ENCODE measurements at regions not wholly inside any gene's neighbourhood (a gene's known extent, or its start where the extent isn't known, plus 50 kb on each side); places are given as distances from the start of the nearest gene placed in this dataset.
A peak's percentile ranks its signal among the peaks of the same experiment; 100 is the strongest.

DNA sequence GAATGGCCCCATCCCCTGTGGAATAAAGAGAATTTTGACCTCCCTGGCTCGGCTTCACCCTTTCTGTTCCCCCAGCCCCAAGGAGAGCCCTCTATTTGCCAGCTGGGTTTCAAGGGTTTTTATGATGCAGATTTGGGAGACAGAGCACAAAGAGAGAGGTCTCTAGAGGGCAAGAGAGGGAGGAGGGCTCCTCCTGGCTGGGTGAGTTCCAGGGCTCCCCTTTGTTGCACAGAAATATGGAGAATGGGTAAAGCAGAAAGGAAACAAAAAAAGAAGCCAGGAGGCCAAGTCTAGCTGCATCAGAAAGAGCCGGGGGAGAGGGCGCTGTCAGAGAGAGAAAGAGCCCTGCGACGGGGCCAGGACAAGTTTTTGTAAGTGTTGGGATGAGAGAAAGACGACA, 319.6 kb upstream of the RTL1 start:
- H3K4me1 ChIP-seq (ENCODE audit: insufficient read depth, low read length) = no peaks in the 10 kb centered on the region
- Mint-ChIP-seq H3K4me3 (no peak overlapping the region), H3K27me3 (peaks cover 5% of the 10 kb centered on the region), H3K9me3 (no peaks in the 10 kb centered on the region), H3K27ac (no peak overlapping the region), H3K36me3 (ENCODE audit: low read depth) (no peaks in the 10 kb centered on the region), H3K4me1 (ENCODE audit: low read depth) (no peaks in the 10 kb centered on the region)
- ChIA-PET CTCF (no interaction called here), POLR2A (no interaction called here)
- ATAC-seq (ENCODE audit: poor library complexity) = no peak
- TF ChIP-seq, protein P1, sequence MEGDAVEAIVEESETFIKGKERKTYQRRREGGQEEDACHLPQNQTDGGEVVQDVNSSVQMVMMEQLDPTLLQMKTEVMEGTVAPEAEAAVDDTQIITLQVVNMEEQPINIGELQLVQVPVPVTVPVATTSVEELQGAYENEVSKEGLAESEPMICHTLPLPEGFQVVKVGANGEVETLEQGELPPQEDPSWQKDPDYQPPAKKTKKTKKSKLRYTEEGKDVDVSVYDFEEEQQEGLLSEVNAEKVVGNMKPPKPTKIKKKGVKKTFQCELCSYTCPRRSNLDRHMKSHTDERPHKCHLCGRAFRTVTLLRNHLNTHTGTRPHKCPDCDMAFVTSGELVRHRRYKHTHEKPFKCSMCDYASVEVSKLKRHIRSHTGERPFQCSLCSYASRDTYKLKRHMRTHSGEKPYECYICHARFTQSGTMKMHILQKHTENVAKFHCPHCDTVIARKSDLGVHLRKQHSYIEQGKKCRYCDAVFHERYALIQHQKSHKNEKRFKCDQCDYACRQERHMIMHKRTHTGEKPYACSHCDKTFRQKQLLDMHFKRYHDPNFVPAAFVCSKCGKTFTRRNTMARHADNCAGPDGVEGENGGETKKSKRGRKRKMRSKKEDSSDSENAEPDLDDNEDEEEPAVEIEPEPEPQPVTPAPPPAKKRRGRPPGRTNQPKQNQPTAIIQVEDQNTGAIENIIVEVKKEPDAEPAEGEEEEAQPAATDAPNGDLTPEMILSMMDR (IDR thresholded peaks at IDR 0.05) = no peak
- H3K36me3 ChIP-seq (ENCODE audit: insufficient read depth, low read length) = no peaks in the 10 kb centered on the region
- peaks cover 0 to 23% of the 10 kb centered on the region in 2 experiments for H3K9me3 ChIP-seq (ENCODE audit: control insufficient read depth in 1 of 2, insufficient read depth in 1 of 2, low read length in 2 of 2)
- H3K27me3 ChIP-seq (ENCODE audit: control insufficient read depth in 1 of 2, insufficient read depth in 2 of 2, low read length in 2 of 2) = peaks cover 0 to 2% of the 10 kb centered on the region in 2 experiments
- intact Hi-C loops (cut with DNase I, micrococcal nuclease) = no loop called here
- H3K27ac ChIP-seq (ENCODE audit: low read depth in 1 of 2, low read length in 2 of 2) = no peak overlapping the region
- no peak overlapping the region for H3K4me3 ChIP-seq (ENCODE audit: low read length)
- DNase-seq = peak in 1 of 14 experiments; percentile 8

GRCh38 chr14:101223561-101224162, 320.1 kb upstream of the RTL1 start:
- H3K4me1 Mint-ChIP-seq (ENCODE audit: low read depth) = no peaks in the 10 kb centered on the region
- peaks cover 0 to 2% of the 10 kb centered on the region in 2 experiments for H3K27me3 ChIP-seq (ENCODE audit: control insufficient read depth in 1 of 2, insufficient read depth in 2 of 2, low read length in 2 of 2)
- POLR2A ChIA-PET = no interaction called here
- H3K27ac Mint-ChIP-seq = no peak overlapping the region
- intact Hi-C loops (cut with DNase I, micrococcal nuclease) = no loop called here
- no peaks in the 10 kb centered on the region for H3K9me3 Mint-ChIP-seq
- H3K36me3 ChIP-seq (ENCODE audit: insufficient read depth, low read length) = no peaks in the 10 kb centered on the region
- no peak overlapping the region for H3K27ac ChIP-seq (ENCODE audit: low read depth in 1 of 2, low read length in 2 of 2)
- H3K9me3 ChIP-seq (ENCODE audit: control insufficient read depth in 1 of 2, insufficient read depth in 1 of 2, low read length in 2 of 2) = peaks cover 0 to 23% of the 10 kb centered on the region in 2 experiments
- peaks cover 5% of the 10 kb centered on the region for H3K27me3 Mint-ChIP-seq
- CTCF ChIA-PET = no interaction called here
- no peaks in the 10 kb centered on the region for H3K4me1 ChIP-seq (ENCODE audit: insufficient read depth, low read length)
- no peak overlapping the region for H3K4me3 ChIP-seq (ENCODE audit: low read length)
- TF ChIP-seq, protein P1 (IDR thresholded peaks at IDR 0.05) = no peak
- peak in 1 of 14 experiments; percentile 8 for DNase-seq
- no peaks in the 10 kb centered on the region for H3K36me3 Mint-ChIP-seq (ENCODE audit: low read depth)
- ATAC-seq (ENCODE audit: poor library complexity) = no peak
- no peak overlapping the region for H3K4me3 Mint-ChIP-seq

GRCh38 chr14:101224356-101225156, 321.0 kb upstream of the RTL1 start:
- peaks cover 0 to 2% of the 10 kb centered on the region in 2 experiments for H3K27me3 ChIP-seq (ENCODE audit: control insufficient read depth in 1 of 2, insufficient read depth in 2 of 2, low read length in 2 of 2)
- H3K4me1 ChIP-seq (ENCODE audit: insufficient read depth, low read length) = no peaks in the 10 kb centered on the region
- Mint-ChIP-seq H3K4me1 (ENCODE audit: low read depth) (no peaks in the 10 kb centered on the region), H3K36me3 (ENCODE audit: low read depth) (no peaks in the 10 kb centered on the region), H3K4me3 (no peak overlapping the region), H3K27ac (no peak overlapping the region), H3K27me3 (peaks cover 5% of the 10 kb centered on the region), H3K9me3 (no peaks in the 10 kb centered on the region)
- ChIA-PET CTCF (no interaction called here), POLR2A (no interaction called here)
- no peak overlapping the region for H3K4me3 ChIP-seq (ENCODE audit: low read length)
- no peak for ATAC-seq (ENCODE audit: poor library complexity)
- intact Hi-C loops (cut with DNase I, micrococcal nuclease) = no loop called here
- TF ChIP-seq, protein P1 (IDR thresholded peaks at IDR 0.05) = no peak
- H3K9me3 ChIP-seq (ENCODE audit: control insufficient read depth in 1 of 2, insufficient read depth in 1 of 2, low read length in 2 of 2) = peaks cover 0 to 23% of the 10 kb centered on the region in 2 experiments
- no peak overlapping the region for H3K27ac ChIP-seq (ENCODE audit: low read depth in 1 of 2, low read length in 2 of 2)
- DNase-seq = peak in 1 of 14 experiments; percentile 26
- H3K36me3 ChIP-seq (ENCODE audit: insufficient read depth, low read length) = no peaks in the 10 kb centered on the region

Measured in CD4-positive, alpha-beta T cell (primary cell).